ENCODE measurements at regions not wholly inside any gene's neighbourhood (a gene's known extent, or its start where the extent isn't known, plus 50 kb on each side); places are given as distances from the start of the nearest gene placed in this dataset.

GRCh38 chr9:97767891-97768290 is 70.8 kb upstream of the XPA start:
- TF ChIP-seq MAZ (IDR thresholded peaks at IDR 0.05; ENCODE audit: borderline replicate concordance, low read depth, low read length) = no peak
- TF ChIP-seq, protein P1, sequence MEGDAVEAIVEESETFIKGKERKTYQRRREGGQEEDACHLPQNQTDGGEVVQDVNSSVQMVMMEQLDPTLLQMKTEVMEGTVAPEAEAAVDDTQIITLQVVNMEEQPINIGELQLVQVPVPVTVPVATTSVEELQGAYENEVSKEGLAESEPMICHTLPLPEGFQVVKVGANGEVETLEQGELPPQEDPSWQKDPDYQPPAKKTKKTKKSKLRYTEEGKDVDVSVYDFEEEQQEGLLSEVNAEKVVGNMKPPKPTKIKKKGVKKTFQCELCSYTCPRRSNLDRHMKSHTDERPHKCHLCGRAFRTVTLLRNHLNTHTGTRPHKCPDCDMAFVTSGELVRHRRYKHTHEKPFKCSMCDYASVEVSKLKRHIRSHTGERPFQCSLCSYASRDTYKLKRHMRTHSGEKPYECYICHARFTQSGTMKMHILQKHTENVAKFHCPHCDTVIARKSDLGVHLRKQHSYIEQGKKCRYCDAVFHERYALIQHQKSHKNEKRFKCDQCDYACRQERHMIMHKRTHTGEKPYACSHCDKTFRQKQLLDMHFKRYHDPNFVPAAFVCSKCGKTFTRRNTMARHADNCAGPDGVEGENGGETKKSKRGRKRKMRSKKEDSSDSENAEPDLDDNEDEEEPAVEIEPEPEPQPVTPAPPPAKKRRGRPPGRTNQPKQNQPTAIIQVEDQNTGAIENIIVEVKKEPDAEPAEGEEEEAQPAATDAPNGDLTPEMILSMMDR (conservative IDR thresholded peaks at IDR 0.05; ENCODE audit: low read depth, low read length) = no peak
- no peak for TF ChIP-seq BHLHE40 (IDR thresholded peaks at IDR 0.05; ENCODE audit: low read depth, low read length)
- TF ChIP-seq FOS (IDR thresholded peaks at IDR 0.05; ENCODE audit: low read depth, low read length) = no peak
- TF ChIP-seq POLR2A (IDR thresholded peaks at IDR 0.05; ENCODE audit: low read depth, low read length) = no peak
- no peak for TF ChIP-seq RAD21 (IDR thresholded peaks at IDR 0.05; ENCODE audit: low read length)
- no peak for TF ChIP-seq MAFK (IDR thresholded peaks at IDR 0.05; ENCODE audit: low read depth, low read length)
- TF ChIP-seq, protein P2, sequence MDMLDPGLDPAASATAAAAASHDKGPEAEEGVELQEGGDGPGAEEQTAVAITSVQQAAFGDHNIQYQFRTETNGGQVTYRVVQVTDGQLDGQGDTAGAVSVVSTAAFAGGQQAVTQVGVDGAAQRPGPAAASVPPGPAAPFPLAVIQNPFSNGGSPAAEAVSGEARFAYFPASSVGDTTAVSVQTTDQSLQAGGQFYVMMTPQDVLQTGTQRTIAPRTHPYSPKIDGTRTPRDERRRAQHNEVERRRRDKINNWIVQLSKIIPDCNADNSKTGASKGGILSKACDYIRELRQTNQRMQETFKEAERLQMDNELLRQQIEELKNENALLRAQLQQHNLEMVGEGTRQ (IDR thresholded peaks at IDR 0.05; ENCODE audit: low read depth, low read length) = no peak
- no peak for TF ChIP-seq ELK1 (IDR thresholded peaks at IDR 0.05; ENCODE audit: borderline replicate concordance, low read depth, low read length)
- no peak for TF ChIP-seq MXI1 (IDR thresholded peaks at IDR 0.05; ENCODE audit: borderline replicate concordance, low read depth, low read length)
- no peak for TF ChIP-seq RCOR1 (IDR thresholded peaks at IDR 0.05; ENCODE audit: insufficient replicate concordance, low read length)
- no peak for TF ChIP-seq RFX5 (IDR thresholded peaks at IDR 0.05; ENCODE audit: low read depth, low read length)
- no peak for TF ChIP-seq CHD1 (IDR thresholded peaks at IDR 0.05; ENCODE audit: low read depth, low read length)
- TF ChIP-seq SMC3 (IDR thresholded peaks at IDR 0.05; ENCODE audit: low read depth, low read length) = no peak
